ENCODE measurements at regions not wholly inside any gene's neighbourhood (a gene's known extent, or its start where the extent isn't known, plus 50 kb on each side); places are given as distances from the start of the nearest gene placed in this dataset.
A peak's percentile ranks its signal among the peaks of the same experiment; 100 is the strongest.

DNA sequence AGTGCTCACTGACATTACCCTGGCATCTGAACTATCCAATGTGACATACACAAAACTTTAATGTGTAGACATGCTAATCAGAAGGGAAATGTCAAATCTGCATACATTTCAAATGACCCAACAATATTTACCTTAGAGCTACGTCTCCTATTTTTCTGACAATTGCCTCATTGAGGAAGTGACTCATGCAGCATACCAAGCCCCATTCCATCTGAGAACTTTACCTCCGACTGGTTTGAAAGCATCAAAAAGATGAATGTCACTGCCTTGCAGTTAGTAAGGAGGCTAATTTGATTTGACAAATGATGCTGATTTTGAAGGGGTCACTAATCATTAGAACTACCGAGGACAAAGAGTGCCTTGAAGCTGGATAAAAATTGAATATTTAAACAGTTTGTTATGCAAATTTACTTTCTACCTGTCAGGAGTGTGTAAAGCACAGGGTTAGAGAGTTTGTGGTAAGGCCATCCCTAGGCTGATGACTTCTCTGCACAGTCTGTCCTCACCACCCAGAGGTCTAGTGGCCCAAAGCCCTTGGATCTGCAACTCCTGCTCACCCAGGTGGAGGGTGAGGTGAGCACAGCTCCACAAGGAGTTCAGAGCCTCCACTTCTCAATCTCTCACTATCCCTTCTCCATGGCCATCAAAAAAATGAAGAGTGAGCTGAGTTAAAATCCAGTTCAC is 500.3 kb upstream of the C1orf87 start:
- no peak for DNase-seq

DNA sequence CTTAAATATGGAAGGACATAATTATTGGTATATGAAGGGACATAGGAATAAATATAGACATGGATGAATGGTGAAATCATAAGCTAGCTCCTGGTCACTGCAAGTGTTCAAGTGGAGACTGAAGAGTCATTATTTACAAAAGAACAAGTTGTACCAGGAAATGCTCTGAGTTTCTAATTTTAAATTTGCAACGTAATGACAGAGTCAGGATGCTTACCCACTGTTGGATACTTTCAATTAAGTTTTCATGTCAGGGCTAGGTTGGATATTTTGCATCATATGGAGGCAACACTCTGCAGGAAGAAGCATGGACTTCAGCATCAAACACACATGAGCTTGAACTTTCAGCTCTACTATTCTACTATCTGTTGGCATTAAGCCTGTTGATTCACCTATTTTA is 499.6 kb upstream of the C1orf87 start:
- DNase-seq = no peak

DNA sequence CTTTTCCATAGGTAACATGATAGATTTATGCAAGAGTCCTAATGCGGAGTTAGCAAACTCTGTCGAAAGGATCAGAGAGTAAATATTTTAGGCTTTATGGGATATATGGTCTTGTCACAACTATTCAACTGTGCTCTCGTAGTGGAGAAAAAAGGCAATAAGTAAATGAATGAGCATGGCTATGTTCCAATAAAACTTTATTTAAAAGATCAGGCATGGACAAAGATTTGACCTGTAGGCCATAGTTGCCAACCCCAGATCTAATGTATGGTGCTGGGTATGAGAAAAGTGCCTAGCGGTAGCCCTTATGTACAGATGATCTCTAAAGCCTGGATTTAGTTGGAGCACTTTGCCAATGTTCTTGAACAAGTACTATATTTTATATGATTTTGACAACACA is 498.8 kb upstream of the C1orf87 start:
- DNase-seq = no peak

DNA sequence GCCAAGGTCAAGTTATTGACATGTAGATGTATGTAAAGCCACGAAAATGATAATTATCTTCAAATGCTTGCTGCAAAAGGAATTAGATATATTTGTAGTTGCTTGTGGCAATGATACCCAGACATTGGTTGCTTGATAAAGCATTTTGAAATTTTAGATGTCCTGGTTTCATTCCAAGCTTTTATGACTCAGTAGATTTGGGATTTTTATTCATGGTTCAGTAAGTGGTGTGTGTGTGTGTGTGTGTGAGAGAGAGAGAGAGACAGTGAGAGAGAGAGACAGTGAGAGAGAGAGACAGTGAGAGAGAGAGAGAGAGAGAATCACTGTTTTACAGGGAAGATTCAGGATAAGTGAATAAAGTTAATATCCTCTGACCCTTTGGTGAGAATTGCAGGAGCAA is 498.2 kb upstream of the C1orf87 start:
- DNase-seq = no peak

DNA sequence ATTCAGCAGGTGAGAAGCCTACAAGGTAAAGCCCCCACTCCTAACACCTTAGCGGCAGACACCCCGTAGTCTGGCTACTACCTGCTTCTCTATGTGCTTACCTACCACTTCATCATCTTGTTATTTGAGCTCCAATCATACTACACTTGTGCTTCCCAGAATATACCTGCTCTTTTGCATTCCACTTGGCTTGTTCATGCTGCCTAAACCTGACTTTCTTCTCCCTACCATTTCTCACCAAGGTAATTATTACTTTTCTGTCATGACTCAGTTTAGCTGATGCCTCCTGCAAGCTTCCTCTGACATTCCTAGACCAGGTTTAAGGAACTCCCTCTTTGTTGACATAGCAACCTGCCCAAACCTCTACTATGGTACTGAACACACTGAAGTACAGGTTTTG is 495.6 kb upstream of the C1orf87 start:
- no peak for DNase-seq

DNA sequence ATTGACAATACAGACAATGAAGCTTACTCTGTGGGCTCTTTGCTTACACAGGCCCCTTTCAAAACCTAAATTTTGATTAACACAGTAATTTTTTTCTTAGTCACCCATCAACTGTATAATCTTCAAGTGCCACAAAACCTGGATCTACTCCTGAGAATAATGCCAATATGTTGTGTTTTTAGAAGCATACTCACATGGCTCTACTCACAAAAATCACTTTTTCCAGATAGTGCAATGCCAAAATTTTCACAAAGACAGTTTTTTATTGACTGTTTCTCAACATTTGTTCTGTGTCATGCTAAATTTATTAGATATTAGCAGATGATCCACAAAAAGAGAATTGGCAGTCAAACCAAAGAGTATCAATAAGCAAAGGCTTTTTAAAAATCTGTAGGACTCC is 493.7 kb upstream of the C1orf87 start:
- DNase-seq = no peak

DNA sequence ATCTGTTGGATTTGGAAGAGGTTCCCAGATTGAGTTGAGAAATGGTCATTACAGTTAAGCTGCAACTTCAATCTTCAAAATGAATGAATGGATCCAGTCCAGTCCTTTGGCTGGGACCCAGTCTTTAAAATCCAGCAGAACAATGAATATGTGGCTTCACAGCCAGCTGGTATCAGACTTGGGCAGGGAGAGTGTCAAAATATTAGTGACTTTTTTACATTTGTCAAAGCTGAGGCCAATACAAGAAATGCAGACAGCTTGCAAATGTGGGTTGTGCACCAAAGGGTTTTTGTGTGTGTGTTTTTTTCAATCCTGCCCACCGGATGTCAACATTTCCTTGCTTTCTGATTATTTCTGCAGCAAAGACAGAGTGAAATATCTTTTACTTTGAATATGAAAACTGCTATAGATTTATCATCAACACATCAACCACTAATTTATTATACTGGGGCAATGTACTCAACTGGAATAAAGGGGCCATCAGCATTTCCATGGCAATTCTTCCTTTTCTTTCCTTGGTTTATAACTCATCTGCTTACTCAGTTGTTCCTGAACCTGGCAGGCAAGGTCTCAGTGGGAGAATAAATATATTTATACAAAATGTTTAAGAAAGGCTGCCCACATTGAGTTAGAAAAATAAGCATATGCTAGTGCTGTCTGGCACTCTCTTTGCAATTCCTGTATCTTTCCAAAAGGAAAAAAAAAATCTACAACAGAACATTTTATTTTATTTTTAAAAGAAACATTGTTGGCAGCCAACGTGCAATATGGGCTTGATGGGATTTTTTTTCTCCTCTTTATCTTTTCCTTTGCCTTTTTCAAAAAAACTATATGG is 491.6 kb upstream of the C1orf87 start:
- no peak for DNase-seq

DNA sequence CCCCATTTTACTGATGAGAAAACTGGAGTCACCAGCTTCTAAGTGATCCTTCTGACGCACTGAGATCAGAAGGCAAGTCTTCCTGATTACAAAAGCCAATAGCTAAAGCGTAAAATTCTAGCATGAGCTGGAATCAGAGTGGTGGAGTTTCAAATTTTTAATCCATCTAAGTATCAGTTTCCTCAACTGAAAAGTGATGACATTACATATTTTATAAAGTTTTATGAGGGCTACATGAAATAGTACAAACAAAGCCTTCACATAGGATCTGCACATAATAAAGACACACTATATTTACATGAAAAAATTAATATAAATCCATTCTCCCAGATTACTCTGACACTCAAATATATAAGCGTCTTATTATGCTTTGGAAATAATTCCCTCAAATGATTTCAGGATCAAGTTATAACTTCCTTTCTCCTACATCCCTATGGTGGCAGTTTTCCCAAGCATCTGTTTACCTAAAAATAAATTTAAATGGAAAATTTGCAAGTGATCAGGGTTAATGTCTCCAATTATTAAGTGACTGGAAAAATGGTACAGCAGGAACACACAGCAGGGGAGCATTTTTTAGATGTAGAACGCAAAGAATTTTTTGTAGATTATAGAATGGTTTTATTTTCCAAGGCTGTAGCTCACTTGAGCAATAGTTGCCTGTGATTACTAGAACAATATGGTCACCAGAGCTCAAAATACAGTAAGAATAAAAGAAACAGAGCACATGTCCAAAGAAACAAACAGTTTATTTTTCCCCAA is 490.4 kb upstream of the C1orf87 start:
- no peak for DNase-seq

DNA sequence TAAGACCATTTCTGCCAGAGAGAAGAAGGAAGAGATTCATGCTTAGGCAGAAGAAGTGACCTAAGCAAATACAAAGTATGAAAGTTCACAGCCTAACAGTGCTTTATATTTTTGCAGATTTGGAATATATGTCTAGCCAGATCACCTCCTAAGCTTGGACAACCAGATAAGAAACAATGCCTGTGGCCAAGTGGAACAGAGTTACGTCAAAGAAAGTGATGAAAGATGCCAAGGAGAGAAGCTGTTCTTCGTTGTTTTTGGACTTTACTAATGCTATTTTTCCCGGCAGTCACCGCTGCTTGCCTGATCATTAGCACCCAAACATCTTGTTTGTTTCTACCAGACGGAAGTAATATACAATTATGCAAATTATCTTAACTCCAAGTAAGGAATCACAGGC is 489.2 kb upstream of the C1orf87 start:
- DNase-seq = no peak

DNA sequence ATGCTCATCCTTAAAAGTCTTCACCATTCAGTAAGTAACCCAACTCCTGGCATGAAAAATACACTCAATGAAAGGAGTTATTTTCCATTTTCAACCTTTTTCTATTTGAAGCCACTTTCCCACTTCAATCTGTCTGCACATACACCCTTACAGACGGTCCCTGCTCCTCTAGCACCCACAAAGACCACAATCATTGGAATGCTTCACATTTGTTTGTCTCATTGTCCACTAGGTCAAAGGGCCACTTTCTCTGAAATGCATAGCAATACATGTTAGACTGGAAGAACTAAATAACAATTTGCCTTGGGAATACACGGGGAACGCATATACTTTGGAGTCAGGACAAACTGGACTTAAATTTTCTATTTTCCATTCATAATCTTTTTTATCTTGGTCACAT is 487.1 kb upstream of the C1orf87 start:
- DNase-seq = no peak

DNA sequence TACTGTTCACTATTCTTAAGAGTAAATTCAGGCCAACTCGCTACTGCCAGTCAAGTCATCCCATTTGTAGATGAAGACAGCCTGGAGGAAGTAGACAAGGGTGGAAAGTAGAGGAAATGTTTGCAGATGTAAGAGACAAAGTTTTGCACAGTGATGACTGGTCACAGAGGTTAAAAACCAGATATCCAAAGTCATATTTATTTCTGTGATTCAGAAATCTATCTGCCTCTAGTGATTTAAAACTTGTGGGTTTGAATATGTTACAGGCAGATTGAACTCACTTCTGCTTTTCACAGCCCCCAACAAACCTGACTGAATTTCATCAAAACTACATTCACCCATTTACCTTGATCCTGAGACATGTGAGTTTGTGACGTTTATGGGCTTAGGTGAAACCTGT is 484.7 kb upstream of the C1orf87 start:
- no peak for DNase-seq

DNA sequence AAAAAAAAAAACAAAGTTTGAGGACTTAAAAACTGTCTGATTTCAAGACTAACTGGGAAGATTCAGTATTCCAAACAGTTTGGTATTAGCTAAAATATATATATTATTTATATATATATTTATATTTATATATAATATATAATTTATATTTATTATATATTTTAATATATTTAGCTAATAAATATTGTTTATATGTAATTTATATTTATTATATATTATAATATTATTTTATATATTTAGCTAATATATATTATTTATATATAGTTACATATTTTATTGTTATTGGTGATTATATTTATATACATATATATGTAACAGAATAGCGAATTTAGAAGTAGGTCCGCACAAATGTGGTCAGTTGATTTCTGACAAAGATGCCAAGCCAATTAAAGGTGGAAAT is 480.2 kb upstream of the C1orf87 start:
- DNase-seq = no peak

DNA sequence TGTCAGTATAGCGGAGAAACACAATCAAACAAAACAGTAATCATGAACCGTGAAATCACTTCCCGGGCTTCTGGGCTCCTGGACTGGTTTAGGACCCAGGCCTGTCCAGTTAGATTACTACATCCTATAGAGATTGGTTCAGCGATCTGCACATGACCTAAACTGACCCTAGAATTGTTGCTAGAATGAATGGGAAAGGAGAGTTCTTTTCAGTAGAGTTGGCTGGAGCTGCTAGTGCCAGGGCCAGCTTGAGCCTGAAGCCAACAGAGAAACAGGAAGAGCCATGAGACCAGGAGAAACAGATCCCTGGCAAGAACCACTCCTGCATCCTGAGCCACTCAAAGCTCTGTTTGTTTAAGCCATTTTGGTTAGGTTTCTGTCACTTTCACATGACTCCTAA is 474.3 kb upstream of the C1orf87 start:
- DNase-seq = no peak

DNA sequence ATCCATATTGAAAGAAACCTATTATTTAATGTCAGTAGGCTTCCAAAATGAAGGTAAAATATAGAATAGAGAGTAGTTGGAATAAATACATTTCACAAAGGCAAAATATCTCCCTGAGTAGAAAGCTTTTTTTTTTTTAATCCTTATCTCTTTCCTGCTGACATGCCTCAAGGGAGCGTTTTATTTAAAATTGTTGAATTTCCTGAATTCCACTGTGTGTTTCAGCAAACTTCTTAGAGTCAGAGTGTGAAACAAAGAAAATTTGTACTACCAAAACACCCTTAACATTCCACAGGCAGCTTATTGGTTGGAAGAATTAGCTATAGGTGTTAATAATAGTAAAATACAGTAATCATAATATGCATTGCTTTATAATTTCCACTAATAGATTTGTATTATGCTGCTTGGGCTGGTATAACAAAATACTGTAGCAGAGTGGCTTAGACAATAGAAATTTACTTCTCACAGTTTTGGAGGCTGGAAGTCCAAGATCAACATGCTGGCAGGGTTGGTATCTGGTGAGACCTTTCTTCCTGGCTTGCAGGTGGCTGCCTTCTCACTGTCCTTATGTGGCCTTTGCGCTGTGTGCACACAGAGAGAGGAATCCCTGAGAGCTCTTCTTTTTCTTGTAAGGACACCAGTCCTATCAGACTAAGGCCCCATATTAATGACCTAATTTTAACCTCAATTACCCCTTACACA is 468.4 kb upstream of the C1orf87 start:
- no peak for DNase-seq

DNA sequence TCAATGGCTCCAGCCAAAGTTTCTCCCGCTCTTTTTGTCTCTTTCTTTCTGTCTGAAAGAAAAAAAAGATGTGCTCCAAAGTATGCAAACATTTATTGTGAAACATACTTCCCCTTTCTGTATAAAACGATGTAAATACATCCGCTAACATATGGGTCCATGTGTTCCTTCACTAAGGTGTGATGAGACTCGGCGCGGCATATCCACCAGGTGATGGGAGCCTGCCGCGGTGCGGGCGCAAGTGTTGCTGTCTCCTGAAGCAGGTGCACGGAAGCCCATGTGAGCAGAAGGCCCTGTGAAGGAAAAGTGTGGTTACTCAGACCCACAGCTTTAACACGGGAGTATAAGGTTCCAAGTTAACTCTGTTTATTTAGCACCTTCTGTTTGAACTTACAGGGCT is 466.6 kb upstream of the C1orf87 start:
- DNase-seq = no peak

DNA sequence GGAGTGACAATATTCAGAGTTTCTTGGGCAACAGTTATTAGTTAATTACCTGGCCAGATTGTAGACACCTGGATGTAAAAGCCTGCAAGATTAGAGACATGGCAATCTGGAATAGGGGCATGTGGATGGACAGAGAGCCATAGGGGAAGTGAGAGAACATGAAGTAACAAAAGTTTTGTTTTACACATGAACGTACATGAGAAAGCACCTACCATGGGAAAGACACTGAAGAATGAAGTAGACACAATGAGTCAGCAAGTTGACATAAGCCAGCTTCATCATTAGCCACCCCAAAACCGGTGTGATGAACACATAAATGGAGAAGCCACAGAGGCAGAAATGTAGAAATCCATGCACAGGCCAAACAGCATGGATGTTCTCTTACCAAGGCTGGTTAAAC is 462.1 kb upstream of the C1orf87 start:
- no peak for DNase-seq

DNA sequence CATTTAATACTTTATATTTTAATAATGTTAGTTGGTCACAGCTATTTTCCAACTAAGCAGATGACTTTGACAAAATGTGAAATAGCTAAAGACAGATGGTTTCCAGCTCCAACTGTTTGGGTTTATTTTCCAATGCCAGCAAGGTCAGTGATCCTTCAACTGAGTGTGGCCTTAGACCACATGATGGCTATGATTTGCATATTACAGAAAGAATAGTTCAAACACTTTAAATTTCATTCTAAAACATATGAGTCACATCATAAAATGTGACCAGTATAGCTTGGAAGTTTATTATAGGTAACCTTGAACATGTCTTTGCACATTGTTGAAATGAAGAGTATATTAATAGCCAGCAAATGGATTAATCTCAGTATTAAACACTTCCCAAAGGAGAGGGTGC is 454.0 kb upstream of the C1orf87 start:
- no peak for DNase-seq

DNA sequence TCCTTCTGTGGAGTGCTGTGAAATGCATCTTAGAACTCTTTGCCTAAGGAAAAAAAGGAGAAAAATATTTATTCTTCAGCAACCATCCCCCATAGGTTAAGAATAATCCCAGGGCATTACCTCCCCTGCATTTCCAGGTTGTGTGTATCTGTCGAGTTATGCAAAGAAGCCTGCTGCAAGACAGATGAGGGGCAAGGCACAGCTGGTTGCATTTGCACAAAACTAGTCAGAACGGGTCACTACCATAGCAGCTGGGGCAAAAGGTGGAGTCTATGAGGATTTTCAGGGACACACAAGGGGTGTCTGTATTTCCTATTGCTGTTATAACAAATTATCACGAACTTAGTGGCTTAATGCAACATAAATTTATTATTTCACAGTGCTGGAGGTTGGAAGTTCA is 443.4 kb upstream of the C1orf87 start:
- DNase-seq = no peak

DNA sequence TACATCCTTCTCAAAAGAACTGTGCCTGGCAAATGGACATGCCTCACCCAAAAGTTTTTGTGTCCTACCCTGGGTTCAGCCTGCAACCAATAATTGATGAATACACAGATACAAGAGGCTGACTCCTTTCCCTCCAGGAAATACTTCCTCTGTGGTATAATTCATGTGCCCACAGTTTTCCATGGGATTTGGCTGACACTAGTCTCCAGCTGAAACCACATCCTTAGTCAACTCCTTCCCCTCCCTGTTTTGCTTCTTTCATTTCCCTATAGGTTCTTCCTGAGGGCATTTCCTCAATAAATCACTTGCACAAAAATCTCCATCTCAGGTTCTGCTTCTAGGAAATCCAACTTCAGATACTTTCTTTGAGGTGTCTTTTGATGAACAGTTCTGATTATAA is 436.6 kb upstream of the C1orf87 start:
- no peak for DNase-seq

DNA sequence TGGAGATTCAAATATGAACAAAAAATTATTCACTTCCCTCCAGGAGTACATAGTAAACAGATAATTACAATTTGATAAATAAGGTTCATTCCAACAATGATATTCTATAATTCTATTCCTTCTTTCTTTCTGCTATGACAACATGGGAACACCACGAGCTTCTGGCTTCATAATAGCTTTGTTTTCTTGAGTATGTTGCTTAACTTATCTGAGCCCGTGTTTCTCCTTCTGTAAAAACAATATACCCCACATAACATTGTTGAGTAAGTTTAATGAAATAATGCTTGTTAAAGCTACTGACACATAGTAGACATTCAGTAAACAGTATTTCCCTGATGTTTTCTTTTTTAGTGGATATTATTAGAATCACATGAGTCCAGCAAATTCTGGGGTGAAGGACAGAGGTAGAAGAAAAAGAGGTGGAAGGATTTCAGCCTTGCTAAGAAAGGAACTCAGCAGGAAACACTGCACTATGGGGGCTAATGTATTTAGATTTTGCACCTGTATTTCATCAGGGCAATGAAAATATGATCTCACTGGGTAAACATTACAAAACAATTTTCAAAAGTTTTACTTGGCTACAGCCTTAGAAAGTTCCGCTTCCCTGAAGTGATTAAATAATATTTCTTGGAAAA is 430.8 kb upstream of the C1orf87 start:
- DNase-seq = no peak

DNA sequence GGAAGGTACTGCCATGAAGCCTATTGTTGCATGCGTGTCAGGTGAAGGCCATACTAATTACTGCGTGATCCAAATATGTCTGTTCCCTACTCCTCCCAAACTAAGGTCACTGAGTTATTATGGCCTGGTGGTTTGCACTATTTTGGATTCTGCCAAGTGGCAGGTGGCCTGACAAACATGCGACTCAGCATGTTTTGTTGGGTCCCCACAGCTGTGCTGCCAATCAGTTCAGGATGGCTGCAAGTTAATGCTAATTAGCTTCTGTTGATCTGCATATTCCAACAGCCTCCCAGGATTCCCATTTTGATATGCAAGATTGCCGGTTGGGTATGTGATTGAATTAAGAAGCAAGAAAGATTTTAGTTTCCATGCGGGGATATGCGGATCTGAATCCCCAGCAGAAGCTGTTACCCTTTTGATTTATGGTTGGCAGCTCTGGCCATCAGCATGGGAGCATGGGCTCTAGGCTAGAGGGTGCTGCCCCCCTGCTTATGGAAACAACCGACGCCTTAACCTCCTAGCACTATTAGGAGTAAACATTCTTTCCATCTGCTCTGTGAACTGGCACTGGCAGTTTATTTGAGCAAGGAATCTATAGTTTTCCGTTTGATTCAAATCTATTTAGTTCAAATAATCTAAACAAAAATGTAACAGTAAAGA is 429.8 kb upstream of the C1orf87 start:
- peak; percentile 42 for DNase-seq

DNA sequence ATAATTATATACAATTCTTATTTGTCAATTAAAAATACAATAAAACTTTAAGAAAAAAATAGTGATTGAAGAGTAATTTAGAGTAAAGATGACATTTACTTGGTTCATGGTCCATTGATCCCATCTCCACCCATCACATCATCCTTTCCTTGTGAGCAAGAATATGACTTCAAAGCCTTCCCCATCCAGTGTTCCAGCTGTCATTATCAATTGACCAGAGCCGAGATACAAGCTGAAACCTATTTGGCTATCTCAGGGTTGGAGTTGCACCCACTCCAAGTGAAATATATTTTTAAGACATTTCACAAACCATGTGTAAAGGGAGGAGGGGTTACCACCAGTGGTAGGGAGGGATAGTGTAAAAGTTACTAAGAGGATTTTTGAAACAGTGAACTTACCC is 428.9 kb upstream of the C1orf87 start:
- DNase-seq = no peak
